Esophagus (tissue), 2 donors: ENCODE measurements at regions not wholly inside any gene's neighbourhood (a gene's known extent, or its start where the extent isn't known, plus 50 kb on each side); places are given as distances from the start of the nearest gene placed in this dataset.
A peak's percentile ranks its signal among the peaks of the same experiment; 100 is the strongest.

Experiments used
- H3K27ac ChIP-seq, 2 donors: one replicate each; pipeline ENCODE4 v1.5.1; 2013; ENCODE audit warnings: low read depth in 2 of 2, mild to moderate bottlenecking in 2 of 2, inconsistent platforms in 1 of 2, low read length in 1 of 2, moderate library complexity in 1 of 2
- H3K27me3 ChIP-seq, 2 donors: one replicate each; pipeline ENCODE4 v1.6.1; 2013; ENCODE audit warnings: low read length in 2 of 2, control low read depth in 1 of 2, mild to moderate bottlenecking in 1 of 2; ENCODE audit not compliant: insufficient read depth in 2 of 2, control insufficient read depth in 1 of 2
- H3K36me3 ChIP-seq, 2 donors: one replicate each; pipeline ENCODE4 v1.6.1; 2013; ENCODE audit warnings: low read length in 1 of 2; ENCODE audit not compliant: control insufficient read depth in 2 of 2, insufficient read depth in 2 of 2
- H3K4me1 ChIP-seq, 2 donors: one replicate each; pipeline ENCODE4 v1.6.1; 2013; ENCODE audit warnings: low read length in 1 of 2; ENCODE audit not compliant: control insufficient read depth in 2 of 2, insufficient read depth in 2 of 2
- H3K4me3 ChIP-seq, 2 donors: one replicate each; pipeline ENCODE4 v1.5.1; 2013; ENCODE audit warnings: low read length in 2 of 2, mild to moderate bottlenecking in 2 of 2, low read depth in 1 of 2, moderate library complexity in 1 of 2
- H3K9me3 ChIP-seq, 2 donors: one replicate each; pipeline ENCODE4 v1.6.1; 2013; ENCODE audit warnings: mild to moderate bottlenecking in 2 of 2, low read depth in 1 of 2, low read length in 1 of 2, moderate library complexity in 1 of 2; ENCODE audit not compliant: control insufficient read depth in 2 of 2, insufficient read depth in 1 of 2
- WGBS, 2 donors: extraction: QIAGEN DNeasy Blood & Tissue Kit; methylation state at CpG; one replicate each; pipeline ENCODE4 v1.1.7; 2013; 5-methylcytosine and 5-hydroxymethylcytosine counted together
- donor health status: healthy with polysubstance abuse.
- donor health status: Bipolar disorder and iron deficiency.

DNA sequence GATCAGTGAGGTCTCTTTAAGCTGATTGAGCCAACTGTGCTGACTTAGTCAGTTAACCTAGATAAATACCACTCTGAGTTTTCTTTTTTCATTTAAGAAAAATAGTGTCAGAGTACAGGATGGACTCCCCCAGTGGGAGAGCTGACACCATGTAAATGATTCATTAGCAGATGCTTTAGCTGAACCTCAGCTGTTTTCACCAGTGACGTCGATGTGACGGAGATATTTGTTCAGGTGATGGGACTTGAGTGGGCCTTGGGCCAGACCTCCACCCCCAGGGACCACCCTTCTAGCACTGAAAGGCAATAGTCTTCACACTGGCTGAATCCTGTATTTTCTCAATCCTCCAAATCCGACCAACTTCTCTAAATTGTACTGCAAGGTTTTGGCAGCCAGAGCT lies 196.1 kb downstream of the GAS1 start:
- Histone ChIP-seq H3K27me3 (no peaks in the 10 kb centered on the region), H3K27ac (no peak overlapping the region), H3K4me1 (peaks cover 0 to 4% of the 10 kb centered on the region in 2 donors), H3K36me3 (no peaks in the 10 kb centered on the region), H3K4me3 (no peak overlapping the region), H3K9me3 (no peaks in the 10 kb centered on the region)
- WGBS, 2 donors, result 88 to 92% methylated on average over 4 of the region's 4 CpGs

GRCh38 chr9:86749894-86750255 lies 197.4 kb downstream of the GAS1 start:
- H3K27ac ChIP-seq, result no peak overlapping the region
- no peak overlapping the region for H3K4me3 ChIP-seq
- H3K27me3 ChIP-seq, result no peaks in the 10 kb centered on the region
- H3K36me3 ChIP-seq, result no peaks in the 10 kb centered on the region
- no peaks in the 10 kb centered on the region for H3K9me3 ChIP-seq
- peaks cover 0 to 4% of the 10 kb centered on the region in 2 donors for H3K4me1 ChIP-seq
- 20 to 39% methylated on average over 4 of the region's 4 CpGs for WGBS, 2 donors

- H3K27me3 ChIP-seq, result no peaks in the 10 kb centered on the region
- H3K4me1 ChIP-seq, result peaks cover 0 to 4% of the 10 kb centered on the region in 2 donors
- WGBS, 2 donors, result 68 to 72% methylated on average over 2 of the region's 2 CpGs
- no peaks in the 10 kb centered on the region for H3K9me3 ChIP-seq
- H3K27ac ChIP-seq, result no peak overlapping the region
- H3K4me3 ChIP-seq, result no peak overlapping the region
- H3K36me3 ChIP-seq, result no peaks in the 10 kb centered on the region
Measured at GRCh38 chr9:86749161-86749893, 198.0 kb downstream of the GAS1 start.

- Histone ChIP-seq H3K4me1 (peaks cover 0 to 2% of the 10 kb centered on the region in 2 donors), H3K4me3 (no peak overlapping the region), H3K9me3 (no peaks in the 10 kb centered on the region), H3K27me3 (no peaks in the 10 kb centered on the region), H3K27ac (no peak overlapping the region), H3K36me3 (no peaks in the 10 kb centered on the region)
- 56 to 60% methylated on average over 2 of the region's 2 CpGs for WGBS, 2 donors
Measured at GRCh38 chr9:86747711-86748110, 199.6 kb downstream of the GAS1 start.

DNA sequence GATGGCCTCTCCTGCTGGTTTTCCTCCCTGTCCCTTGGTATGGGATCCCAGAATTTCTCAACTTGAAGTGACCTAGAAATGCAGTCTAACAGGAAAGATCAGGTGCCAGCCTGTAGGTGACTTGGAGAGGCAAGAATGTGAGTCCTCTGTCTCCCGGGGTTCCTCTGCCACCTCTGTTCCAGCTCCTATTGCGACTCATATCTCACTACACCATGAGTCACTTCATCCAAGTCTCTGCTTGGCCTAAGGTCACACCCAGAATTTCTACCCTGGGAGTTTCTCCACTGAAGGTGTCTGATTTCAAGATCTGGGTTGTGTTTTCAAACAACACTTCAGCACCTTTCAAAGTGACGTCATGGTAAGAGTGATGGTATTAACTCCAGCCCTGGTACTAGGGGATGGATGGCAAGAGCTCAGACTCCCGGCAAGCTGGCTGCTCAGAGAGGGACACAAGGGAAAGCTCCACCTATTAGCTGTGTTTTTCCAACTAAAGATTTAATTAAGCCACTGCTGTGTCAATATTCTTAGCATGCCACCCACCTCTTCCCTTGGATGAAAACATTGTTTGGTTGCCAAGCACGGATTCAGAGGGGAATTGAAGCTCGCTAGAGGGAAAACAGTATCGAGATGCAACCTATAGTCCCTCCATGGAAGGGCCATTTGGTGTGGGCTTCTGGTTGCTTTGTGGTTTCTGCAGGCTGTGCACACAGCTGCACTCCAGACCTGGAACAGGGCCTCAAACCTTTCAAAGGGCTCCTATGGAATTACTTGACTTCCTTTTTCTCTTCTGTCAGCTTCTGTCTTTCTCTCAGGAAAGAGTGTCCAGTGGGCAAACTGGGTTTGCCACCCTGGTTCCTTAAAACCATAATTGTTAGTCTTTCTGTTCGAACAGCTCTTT lies 205.7 kb downstream of the GAS1 start:
- Histone ChIP-seq H3K4me3 (no peak overlapping the region), H3K4me1 (peaks cover 2 to 4% of the 10 kb centered on the region in 2 donors), H3K27ac (peak overlapping the region in 1 of 2 donors; percentile 1), H3K9me3 (no peaks in the 10 kb centered on the region), H3K36me3 (no peaks in the 10 kb centered on the region), H3K27me3 (no peaks in the 10 kb centered on the region)
- WGBS, 2 donors, result 43 to 47% methylated on average over 8 of the region's 8 CpGs

GRCh38 chr9:86735772-86736458 lies 211.4 kb downstream of the GAS1 start:
- whole genome bisulfite sequencing, 2 donors, result 75 to 88% methylated on average over 6 of the region's 6 CpGs
- Histone ChIP-seq H3K36me3 (no peaks in the 10 kb centered on the region), H3K27me3 (no peaks in the 10 kb centered on the region), H3K4me3 (no peak overlapping the region), H3K4me1 (peaks cover 0 to 5% of the 10 kb centered on the region in 2 donors), H3K9me3 (no peaks in the 10 kb centered on the region), H3K27ac (no peak overlapping the region)

DNA sequence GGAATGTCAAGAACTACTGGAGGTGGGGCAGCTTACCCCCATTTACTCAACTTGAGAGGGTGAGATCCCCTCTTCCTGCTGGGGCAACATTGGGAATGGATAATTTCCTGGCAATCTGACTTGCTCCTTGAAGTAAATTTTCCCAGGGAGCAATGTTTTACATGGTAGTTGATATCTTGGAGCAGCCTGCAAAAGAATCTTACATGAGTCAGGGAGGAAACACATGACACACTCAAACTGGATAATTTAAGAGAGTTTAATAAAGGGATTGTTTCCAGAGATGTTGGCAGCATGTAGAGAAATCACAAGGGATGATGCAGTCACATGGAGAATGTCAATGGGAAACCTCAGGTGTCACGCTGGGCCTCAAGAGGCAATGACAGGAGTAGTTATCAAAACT lies 212.5 kb downstream of the GAS1 start:
- no peak overlapping the region for H3K27ac ChIP-seq
- no peak overlapping the region for H3K4me3 ChIP-seq
- H3K27me3 ChIP-seq, result no peaks in the 10 kb centered on the region
- H3K9me3 ChIP-seq, result no peaks in the 10 kb centered on the region
- no peaks in the 10 kb centered on the region for H3K36me3 ChIP-seq
- 79 to 84% methylated on average over 1 of the region's 1 CpG for WGBS, 2 donors
- peaks cover 0 to 5% of the 10 kb centered on the region in 2 donors for H3K4me1 ChIP-seq

DNA sequence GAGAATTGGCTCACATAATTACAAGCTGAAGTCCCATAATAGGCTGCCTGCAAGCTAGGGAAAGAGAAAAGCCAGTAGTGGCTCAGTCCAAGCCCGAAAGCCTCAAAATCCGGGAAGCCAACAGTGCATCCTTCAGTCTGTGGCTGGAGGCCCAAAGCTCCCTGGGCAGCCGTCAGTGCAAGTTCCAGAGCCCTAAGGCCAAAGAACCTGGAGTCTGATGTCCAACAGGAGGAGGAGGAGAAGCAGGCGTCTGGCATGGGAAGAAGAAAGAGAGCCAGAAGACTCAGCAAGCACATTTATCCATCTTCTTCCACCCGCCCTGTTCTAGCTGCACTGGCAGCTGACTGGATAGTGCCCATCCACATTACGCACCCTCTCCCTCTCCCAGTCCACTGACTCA lies 213.4 kb downstream of the GAS1 start:
- Histone ChIP-seq H3K4me3 (no peak overlapping the region), H3K27me3 (no peaks in the 10 kb centered on the region), H3K4me1 (peaks cover 0 to 5% of the 10 kb centered on the region in 2 donors), H3K27ac (no peak overlapping the region), H3K36me3 (no peaks in the 10 kb centered on the region), H3K9me3 (no peaks in the 10 kb centered on the region)
- 52 to 54% methylated on average over 6 of the region's 6 CpGs for WGBS, 2 donors

DNA sequence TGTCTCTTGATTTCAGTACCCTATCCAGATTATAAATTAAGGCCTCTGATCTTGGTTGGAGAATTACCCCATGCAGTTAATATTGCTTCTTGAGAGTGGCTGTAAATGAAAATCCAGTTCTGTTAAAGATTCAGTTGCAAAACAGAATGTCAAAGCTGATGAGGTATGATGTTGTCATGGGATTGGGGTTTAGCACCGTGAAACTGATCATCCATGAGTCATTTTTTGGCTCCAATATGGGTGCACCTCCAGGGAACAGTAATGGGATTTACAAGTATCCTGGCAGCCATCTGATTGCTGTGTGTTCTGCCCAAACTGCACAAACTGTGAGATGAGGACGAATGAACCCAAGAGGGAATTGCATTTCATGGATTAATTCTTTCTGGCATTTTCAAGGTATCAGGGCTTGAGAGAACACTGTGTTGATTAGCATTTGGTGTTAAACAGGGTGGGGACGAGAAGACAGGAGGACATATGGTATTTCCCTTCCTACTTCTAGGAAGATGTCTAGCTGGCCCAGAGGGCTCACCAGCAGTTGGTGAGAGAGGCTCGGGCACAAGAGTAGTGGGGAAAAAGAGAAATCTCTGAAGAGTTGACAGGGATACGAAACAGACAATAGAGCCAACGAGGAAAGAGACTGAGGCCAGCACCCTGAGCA lies 214.7 kb downstream of the GAS1 start:
- Histone ChIP-seq H3K4me1 (peaks cover 0 to 3% of the 10 kb centered on the region in 2 donors), H3K27me3 (no peaks in the 10 kb centered on the region), H3K9me3 (no peaks in the 10 kb centered on the region), H3K27ac (peak overlapping the region in 1 of 2 donors; percentile 41), H3K4me3 (no peak overlapping the region), H3K36me3 (no peaks in the 10 kb centered on the region)
- 41 to 45% methylated on average over 6 of the region's 6 CpGs for WGBS, 2 donors
